ENCODE measurements at regions not wholly inside any gene's neighbourhood (a gene's known extent, or its start where the extent isn't known, plus 50 kb on each side); places are given as distances from the start of the nearest gene placed in this dataset.
"Not testable (repeated sequence)": the region's sequence is repeated elsewhere in the genome, so short reads cannot be mapped to it uniquely, and the experiment has no call there.

- DNase-seq (ENCODE audit: low read depth in 2 of 2): no peak
Measured at GRCh38 chr4:124104628-124105027, 607.9 kb downstream of the ANKRD50 start.

DNA sequence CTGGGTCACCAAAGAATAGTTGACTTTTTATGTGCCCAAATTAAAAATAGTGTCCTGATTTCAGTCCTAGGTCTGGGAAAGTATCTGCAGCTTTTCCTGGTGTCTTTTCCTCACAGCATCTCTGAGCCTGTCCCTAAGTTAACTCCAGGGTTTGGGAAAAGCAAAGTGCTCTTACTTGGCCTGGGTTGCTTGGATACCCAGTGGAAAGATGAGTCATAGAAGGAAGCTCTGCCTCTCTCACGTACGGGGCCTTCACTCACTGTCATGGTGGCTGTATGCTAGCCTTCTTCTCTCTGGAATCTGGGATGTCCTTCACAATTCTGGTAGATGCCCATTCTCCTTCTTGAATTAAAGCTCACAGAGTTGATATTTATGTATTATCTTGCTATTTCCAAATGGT is 607.3 kb downstream of the ANKRD50 start:
- no peak for DNase-seq (ENCODE audit: low read depth in 2 of 2)

GRCh38 chr4:124111411-124111810 is 601.1 kb downstream of the ANKRD50 start:
- no peak for DNase-seq (ENCODE audit: low read depth in 2 of 2)

DNA sequence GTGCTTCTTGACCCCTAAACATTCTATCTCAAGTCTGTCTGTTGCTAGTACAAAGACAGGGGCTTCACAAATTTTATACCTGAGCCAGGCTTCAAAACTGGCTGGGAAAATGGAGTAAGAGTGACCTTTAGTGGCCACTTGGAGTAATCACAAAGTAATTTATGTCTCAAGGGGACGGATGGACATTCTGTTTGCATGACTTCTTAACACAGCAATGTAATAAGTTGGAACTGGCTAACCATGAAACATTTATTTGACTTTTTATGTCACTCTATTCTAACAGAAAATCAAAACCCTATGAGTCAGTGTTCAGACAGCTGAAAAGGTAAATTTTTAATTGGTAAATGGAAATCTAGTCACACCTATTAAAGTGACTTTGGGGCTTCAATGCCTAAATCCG is 600.6 kb downstream of the ANKRD50 start:
- no peak for DNase-seq (ENCODE audit: low read depth in 2 of 2)

DNA sequence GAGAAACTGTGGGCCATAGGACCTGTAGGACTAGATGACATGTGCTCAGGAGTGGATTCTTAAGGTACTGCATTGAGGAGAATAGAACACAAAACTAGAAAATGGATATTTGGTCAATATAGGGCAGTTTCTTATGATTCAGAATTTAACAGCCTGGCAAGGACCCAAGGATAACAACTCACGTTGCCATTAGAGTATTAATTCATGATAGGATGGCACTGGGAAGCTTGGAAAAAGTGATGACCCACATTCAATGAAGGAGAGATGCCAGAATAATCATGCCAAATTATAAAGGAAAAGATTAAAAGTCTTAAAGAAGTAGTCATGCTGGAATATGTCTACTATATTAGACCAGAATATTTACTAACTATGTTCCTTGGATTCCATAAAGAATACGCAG is 594.5 kb downstream of the ANKRD50 start:
- DNase-seq (ENCODE audit: low read depth in 2 of 2): no peak

DNA sequence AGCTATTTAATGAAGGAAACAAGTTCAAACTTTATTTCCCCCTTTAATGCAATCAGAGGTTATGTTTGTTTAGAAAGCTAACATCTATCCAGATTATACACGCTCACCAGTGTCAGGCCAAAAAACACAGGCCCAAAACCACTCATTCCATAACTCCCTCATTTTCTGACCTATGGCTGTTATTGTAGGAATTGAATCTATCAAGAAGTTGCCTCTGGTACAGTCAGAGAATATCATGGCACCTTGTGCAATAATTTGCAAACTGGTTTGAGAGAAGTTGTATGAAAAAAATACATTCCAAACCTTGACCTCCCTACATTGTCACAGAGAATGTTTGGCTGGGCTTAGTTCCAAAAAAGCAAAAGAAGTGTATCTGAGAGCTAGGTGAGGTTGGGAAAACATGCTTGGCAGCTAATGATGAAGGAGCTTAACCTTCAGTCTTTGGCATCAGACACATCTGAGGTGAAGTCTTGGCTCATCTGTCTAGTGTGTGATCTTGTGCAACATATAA is 591.0 kb downstream of the ANKRD50 start:
- no peak for DNase-seq (ENCODE audit: low read depth in 2 of 2)

- DNase-seq (ENCODE audit: low read depth in 2 of 2): no peak
Measured at GRCh38 chr4:124123181-124123580, 589.4 kb downstream of the ANKRD50 start.

DNA sequence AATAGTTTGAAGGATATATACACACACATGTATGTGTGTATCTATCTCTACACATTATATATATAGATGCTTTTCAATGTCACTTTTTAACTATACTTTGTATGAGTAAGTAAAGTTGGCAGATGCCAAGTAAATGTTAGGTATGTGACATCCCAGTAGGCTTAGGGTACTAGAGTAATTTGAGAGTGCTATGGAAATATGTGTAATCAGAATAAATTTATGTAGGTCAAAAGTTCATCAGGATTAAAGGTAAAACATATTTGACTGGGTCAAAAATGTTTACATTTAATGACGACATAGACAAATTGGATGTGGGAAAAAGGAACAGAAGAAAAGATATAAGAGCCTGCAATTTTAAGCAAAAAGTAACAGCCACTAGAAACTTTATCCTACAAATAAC is 588.8 kb downstream of the ANKRD50 start:
- no peak for DNase-seq (ENCODE audit: low read depth in 2 of 2)

GRCh38 chr4:124131324-124131723 is 581.2 kb downstream of the ANKRD50 start:
- not testable (repeated sequence) for DNase-seq (ENCODE audit: low read depth in 2 of 2)

- no peak for DNase-seq (ENCODE audit: low read depth in 2 of 2)
Measured at GRCh38 chr4:124132161-124132560, 580.4 kb downstream of the ANKRD50 start.

DNA sequence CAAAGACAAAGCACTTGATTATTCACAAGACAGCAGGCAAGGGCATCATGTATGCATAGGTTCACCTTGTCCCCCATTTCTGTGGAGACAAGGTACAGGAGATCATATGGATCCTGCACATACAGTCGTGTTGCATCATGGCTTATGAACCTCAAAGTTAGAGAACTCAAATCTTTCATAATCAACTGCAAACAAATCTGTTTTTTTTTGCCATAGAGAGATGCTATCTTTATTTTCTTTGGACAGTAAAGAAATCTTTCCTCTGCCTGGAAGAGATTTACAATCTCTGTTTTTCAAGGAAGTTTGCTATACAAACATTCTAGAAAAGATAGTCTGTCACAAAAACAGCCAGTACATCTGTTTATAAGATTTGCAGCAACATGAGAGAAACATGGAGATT is 578.8 kb downstream of the ANKRD50 start:
- DNase-seq (ENCODE audit: low read depth in 2 of 2): no peak

DNA sequence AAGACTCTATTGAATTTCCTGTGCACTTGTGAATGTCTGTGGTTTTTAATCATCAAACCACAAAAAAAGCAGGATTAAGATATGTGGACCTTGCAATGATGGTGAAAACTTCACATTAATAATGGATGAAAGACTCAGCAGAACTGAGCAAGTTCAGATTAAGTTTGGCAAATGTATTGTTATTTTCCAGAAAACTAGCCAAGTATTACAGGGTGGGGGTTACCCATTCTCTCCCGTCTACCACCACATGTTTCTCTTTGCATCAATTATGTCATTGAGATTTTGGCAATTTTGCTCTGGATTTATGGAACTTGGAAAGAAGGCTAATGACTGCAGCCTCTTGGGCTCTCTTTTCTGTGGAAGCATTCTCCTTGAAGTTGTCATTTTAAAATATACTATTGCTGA is 577.1 kb downstream of the ANKRD50 start:
- no peak for DNase-seq (ENCODE audit: low read depth in 2 of 2)

GRCh38 chr4:124139044-124139443 is 573.5 kb downstream of the ANKRD50 start:
- no peak for DNase-seq (ENCODE audit: low read depth in 2 of 2)

DNA sequence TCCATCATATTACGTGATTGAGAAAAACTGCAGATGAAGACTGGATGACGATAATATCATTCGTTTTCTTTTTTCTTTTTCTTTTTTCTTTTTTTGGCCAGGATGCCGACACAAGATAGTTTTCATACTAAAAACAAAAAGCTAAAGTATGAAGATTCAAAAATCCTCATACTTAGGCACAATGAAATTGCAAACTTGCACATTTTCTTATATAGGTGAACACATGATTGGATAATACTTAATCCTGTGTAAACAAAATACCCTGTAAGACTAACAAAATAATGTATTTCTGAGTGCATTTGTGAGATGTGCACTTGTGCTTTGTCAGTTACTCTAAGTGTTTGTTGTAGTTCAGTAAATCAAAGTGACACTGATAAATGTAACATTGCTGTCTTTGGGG is 568.9 kb downstream of the ANKRD50 start:
- DNase-seq (ENCODE audit: low read depth in 2 of 2): no peak

DNA sequence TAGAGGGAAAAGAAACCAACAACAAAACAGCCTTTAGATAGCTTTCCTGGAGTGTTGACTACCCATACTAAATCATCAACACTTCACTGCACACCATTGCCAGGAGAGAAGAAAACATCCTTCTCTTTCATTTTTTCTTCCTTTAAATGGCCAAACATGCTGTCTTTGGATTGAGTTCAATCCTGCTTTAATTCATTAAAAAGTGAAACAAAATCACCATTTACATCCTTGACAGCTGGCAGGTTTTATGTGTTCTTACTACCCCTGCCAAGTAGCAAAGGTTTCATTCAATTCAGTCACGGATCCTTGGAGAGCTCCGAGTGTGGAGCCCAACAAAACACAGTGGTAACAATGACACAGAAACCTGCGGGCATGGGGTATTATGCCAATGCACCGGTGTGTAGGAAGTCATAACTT is 568.3 kb downstream of the ANKRD50 start:
- DNase-seq (ENCODE audit: low read depth in 2 of 2): no peak

GRCh38 chr4:124146068-124146467 is 566.5 kb downstream of the ANKRD50 start:
- no peak for DNase-seq (ENCODE audit: low read depth in 2 of 2)

GRCh38 chr4:124151031-124151430 is 561.5 kb downstream of the ANKRD50 start:
- DNase-seq (ENCODE audit: low read depth in 2 of 2): no peak

DNA sequence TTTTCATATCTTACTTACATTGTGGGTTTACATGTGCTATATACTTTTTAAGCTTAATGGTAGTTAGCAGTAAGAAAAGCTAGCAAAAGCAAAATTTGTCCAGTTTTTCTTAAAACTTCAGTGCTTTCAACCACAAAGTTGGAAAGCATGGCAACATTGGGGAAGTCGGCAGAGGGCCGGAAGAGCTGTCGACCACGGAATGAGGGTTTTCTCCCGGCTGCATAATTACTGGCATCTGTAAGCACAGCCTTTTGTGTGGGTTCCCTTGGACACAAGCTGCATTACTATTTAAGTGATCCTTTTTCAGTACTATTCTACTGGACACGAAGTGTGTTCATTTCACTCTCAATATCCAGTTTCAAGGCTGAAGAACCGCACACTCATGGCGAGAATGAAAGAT is 560.4 kb downstream of the ANKRD50 start:
- DNase-seq (ENCODE audit: low read depth in 2 of 2): no peak

GRCh38 chr4:124155239-124155638 is 557.3 kb downstream of the ANKRD50 start:
- no peak for DNase-seq (ENCODE audit: low read depth in 2 of 2)

DNA sequence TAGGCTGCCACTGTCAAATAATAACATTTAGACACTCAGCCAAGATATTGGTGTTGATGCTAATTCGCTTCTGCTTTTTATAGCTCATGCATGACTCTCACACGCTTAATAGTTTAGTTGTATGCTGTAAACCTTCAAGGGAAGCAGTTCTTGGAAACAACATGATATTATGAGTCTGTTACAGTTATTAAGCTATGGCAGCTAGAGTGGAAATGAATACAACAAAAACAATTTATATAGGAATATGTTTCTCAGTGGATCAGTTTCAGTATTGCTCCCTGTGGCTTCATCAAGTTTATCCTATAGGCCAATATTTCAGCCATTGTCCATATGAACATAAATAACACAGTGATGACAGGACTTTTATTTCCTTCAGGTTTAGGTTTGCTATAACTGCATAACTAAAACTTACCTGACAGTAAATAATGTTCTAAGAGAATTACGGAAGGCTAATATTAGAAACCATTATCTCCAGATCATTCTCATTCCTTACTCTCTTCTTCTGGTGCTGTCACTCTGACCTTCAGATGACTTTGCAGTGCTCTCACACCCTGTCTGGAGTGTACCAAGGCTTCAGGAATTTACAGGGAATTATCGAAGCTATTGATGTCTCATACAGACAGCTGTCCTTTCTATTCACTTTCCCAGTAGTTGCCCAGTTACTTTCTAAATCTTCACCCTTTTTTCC is 555.0 kb downstream of the ANKRD50 start:
- DNase-seq (ENCODE audit: low read depth in 2 of 2): no peak

GRCh38 chr4:124163401-124163800 is 549.1 kb downstream of the ANKRD50 start:
- no peak for DNase-seq (ENCODE audit: low read depth in 2 of 2)

GRCh38 chr4:124167602-124168001 is 544.9 kb downstream of the ANKRD50 start:
- no peak for DNase-seq (ENCODE audit: low read depth in 2 of 2)

DNA sequence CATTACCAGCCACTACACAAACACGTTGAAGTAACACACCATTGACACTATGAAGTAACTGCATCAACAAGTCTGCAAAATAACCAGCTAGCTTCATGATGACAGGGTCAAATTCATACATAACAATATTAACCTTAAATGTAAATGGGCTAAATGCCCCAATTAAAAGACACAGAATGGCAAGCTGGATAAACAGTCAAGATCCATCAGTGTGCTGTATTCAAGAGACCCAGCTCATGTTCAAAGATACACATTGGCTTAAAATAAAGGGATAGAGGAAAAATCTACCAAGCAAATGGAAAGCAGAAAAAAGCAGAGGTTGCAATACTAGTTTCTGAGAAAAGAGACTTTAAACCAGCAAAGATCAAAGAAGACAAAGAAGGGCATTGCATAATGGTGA is 543.0 kb downstream of the ANKRD50 start:
- DNase-seq (ENCODE audit: low read depth in 2 of 2): not testable (repeated sequence)

DNA sequence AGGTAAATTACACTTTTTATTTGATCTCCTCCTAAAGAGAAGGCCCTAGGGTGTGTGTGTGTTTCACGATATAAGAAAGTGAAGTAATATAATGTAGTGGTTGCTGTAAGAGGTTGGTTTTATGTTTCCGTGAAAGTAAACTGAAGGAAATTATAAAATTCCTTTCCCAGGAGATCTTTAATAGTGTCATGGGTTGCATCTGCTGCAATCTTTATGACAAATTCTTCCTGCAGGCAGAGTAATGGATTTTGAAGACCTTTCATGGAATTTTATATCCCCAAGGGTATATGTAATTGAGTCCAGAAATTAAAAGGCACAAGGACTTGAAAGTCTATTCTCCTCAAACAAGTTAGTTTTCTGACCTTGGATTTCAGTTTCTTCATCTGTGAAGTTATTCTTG is 538.6 kb downstream of the ANKRD50 start:
- DNase-seq (ENCODE audit: low read depth in 2 of 2): no peak

All from stimulated activated CD4-positive, alpha-beta T cell treated with anti-CD3 and anti-CD28 coated beads, Interleukin-1b, Interleukin-23, amount 100 ng/mL, for 1 hour (primary cell).